OCI-LY7 (cell line): ENCODE measurements at regions not wholly inside any gene's neighbourhood (a gene's known extent, or its start where the extent isn't known, plus 50 kb on each side); places are given as distances from the start of the nearest gene placed in this dataset.

Experiments
- EZH2phosphoT487 ChIP-seq: fragments of 200-600 bp; sonication (generic); IDR thresholded peaks from 2 replicates; pipeline ENCODE4 v1.6.1; 2018; ENCODE audit warnings: low read depth, borderline replicate concordance, mild to moderate bottlenecking, mixed run types, antibody characterized with exemption, low read length, moderate library complexity, mixed read lengths
- TF ChIP-seq, protein P1 (sequence below): fragments of 200-600 bp; sonication (generic); conservative IDR thresholded peaks from 2 replicates; pipeline ENCODE4 v1.5.1; 2014; ENCODE audit warnings: mild to moderate bottlenecking, antibody characterized with exemption, low read length, moderate library complexity, mixed read lengths

DNA sequence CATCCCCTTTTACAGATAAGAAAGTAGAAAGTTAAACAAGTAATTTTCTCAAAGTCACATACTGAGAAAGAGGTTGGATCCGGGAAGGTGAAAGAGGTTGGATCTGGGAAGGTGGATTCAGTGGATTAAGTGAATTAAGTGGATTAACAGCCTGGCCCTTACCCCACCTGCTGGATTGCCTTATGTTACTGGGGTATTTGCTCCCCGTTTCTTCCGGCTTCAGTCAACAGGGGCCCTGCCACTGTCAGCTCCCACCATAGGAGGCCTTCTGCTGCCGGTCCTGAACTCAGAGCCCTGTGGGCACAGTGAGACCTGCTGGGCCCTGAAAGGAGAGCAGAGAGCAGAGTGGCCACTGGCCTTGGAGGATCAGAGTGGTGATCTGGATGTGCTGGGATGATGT is 113.2 kb downstream of the VAPA start:
- TF ChIP-seq, protein P1, sequence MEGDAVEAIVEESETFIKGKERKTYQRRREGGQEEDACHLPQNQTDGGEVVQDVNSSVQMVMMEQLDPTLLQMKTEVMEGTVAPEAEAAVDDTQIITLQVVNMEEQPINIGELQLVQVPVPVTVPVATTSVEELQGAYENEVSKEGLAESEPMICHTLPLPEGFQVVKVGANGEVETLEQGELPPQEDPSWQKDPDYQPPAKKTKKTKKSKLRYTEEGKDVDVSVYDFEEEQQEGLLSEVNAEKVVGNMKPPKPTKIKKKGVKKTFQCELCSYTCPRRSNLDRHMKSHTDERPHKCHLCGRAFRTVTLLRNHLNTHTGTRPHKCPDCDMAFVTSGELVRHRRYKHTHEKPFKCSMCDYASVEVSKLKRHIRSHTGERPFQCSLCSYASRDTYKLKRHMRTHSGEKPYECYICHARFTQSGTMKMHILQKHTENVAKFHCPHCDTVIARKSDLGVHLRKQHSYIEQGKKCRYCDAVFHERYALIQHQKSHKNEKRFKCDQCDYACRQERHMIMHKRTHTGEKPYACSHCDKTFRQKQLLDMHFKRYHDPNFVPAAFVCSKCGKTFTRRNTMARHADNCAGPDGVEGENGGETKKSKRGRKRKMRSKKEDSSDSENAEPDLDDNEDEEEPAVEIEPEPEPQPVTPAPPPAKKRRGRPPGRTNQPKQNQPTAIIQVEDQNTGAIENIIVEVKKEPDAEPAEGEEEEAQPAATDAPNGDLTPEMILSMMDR = no peak
- no peak for TF ChIP-seq EZH2phosphoT487
